HepG2 (cell line): ENCODE measurements at regions not wholly inside any gene's neighbourhood (a gene's known extent, or its start where the extent isn't known, plus 50 kb on each side); places are given as distances from the start of the nearest gene placed in this dataset.

Source experiments
- ATAC-seq: fragments of 200-7000 bp; cut with Tn5 transposase; 3 replicates; pipeline ENCODE4 v1.9.1; 2020; ENCODE audit warnings: mild to moderate bottlenecking, moderate library complexity
- BruUV-seq: library from RNA; stranded (reverse); fragments of 400-500 nt; replicated peaks from 2 replicates; lab custom pipeline; 2021; lab: Mats Ljungman, UMichigan
- CTCF ChIA-PET: fragments of 300-600 bp; formaldehyde crosslinking; extraction: SDS; loops from one replicate; lab custom pipeline; 2021; ENCODE audit warnings: low total read pairs, inconsistent platforms, low intra/inter-chr PET ratio; lab: Yijun Ruan, JAX
- POLR2A ChIA-PET: fragments of 350-600 bp; sonication (Branson Sonifier 250); formaldehyde crosslinking; loops from one replicate; lab custom pipeline; 2020; ENCODE audit warnings: antibody characterized with exemption, inconsistent platforms; lab: Yijun Ruan, JAX
- DNase-seq: peaks from one replicate; pipeline ENCODE4 v3.0.0-alpha.2; 2015; ENCODE audit warnings: low spot score
- FAIRE-seq: peaks from 3 replicates; lab custom pipeline; 2011; peaks lifted over from hg19 to GRCh38; lab: Jason Lieb, UNC
- H2AFZ ChIP-seq: one replicate; pipeline ENCODE4 v1.6.1; 2011; ENCODE audit warnings: low read length, inconsistent platforms
- H3K27ac ChIP-seq: fragments of 300-600 bp; 3 replicates; pipeline ENCODE4 v1.8.0; 2011; ENCODE audit warnings: mixed run types, mild to moderate bottlenecking, mixed read lengths, low read length, inconsistent platforms; ENCODE audit not compliant: insufficient read depth; ENCODE audit errors: extremely low read length
- H3K27me3 ChIP-seq, 2 experiments: fragments of 200-600 bp in 1 of 2; 2 replicates in 1 of 2; 3 replicates in 1 of 2; pipeline versions ENCODE4 v1.6.0 to v1.8.0; 2011; ENCODE audit warnings: low read length in 2 of 2, mild to moderate bottlenecking in 2 of 2, moderate library complexity in 2 of 2, inconsistent platforms in 1 of 2; ENCODE audit not compliant: insufficient read depth in 2 of 2, control insufficient read depth in 1 of 2
- H3K36me3 ChIP-seq, 2 experiments: fragments of 200-600 bp in 1 of 2; replicated peaks in 1 of 2; 2 replicates in 1 of 2; 3 replicates in 1 of 2; pipeline versions ENCODE4 v1.5.1 to v1.8.0; 2011; ENCODE audit warnings: low read length in 2 of 2, inconsistent platforms in 1 of 2; ENCODE audit not compliant: insufficient read depth in 2 of 2, control insufficient read depth in 1 of 2
- H3K4me1 ChIP-seq: 2 replicates; pipeline ENCODE4 v1.5.1; 2012; ENCODE audit warnings: low read length, inconsistent platforms; ENCODE audit not compliant: insufficient read depth
- H3K4me2 ChIP-seq: 2 replicates; pipeline ENCODE4 v1.6.0; 2011; ENCODE audit warnings: low read depth, low read length, inconsistent platforms
- H3K4me3 ChIP-seq, 3 experiments: fragments of 200-600 bp in 1 of 3; sonication (generic), shearing (Covaris generic) in 1 of 3; replicated peaks in 1 of 3; 2 replicates each; pipeline ENCODE4 v1.5.1; 2011 to 2016; ENCODE audit warnings: low read length in 3 of 3, inconsistent platforms in 2 of 3, low read depth in 2 of 3, mild to moderate bottlenecking in 2 of 3, control low read depth in 1 of 3, mixed read lengths in 1 of 3; ENCODE audit not compliant: insufficient read depth in 1 of 3
- H3K79me2 ChIP-seq: one replicate; pipeline ENCODE4 v1.6.1; 2011; ENCODE audit warnings: low read length, inconsistent platforms; ENCODE audit not compliant: insufficient read depth
- H3K9ac ChIP-seq: 2 replicates; pipeline ENCODE4 v1.6.0; 2011; ENCODE audit warnings: mild to moderate bottlenecking, low read depth, low read length, inconsistent platforms; ENCODE audit not compliant: insufficient read depth
- H3K9me3 ChIP-seq: 2 replicates; pipeline ENCODE4 v1.5.1; 2012; ENCODE audit warnings: mild to moderate bottlenecking, low read length
- H4K20me1 ChIP-seq: 2 replicates; pipeline ENCODE4 v1.6.0; 2011; ENCODE audit warnings: inconsistent platforms, mild to moderate bottlenecking, low read length, moderate library complexity; ENCODE audit not compliant: insufficient read depth
- ARID2 ChIP-seq: sonication (generic); formaldehyde crosslinking; IDR thresholded peaks from 2 replicates; pipeline ENCODE4 v1.8.1; 2022; ENCODE audit warnings: mild to moderate bottlenecking, missing genetic modification reagents, borderline replicate concordance
- CEBPB ChIP-seq: IDR thresholded peaks from 2 replicates; pipeline ENCODE4 v1.6.1; 2011; ENCODE audit warnings: low read depth, low read length, improper control_type of control experiment, borderline replicate concordance
- HNRNPLL ChIP-seq: fragments of 200-400 bp; formaldehyde crosslinking; IDR thresholded peaks from 2 replicates; pipeline ENCODE4 v1.6.1; 2017; ENCODE audit warnings: mild to moderate bottlenecking, low read depth, low read length; ENCODE audit not compliant: poor library complexity, severe bottlenecking
- MLLT10 ChIP-seq: sonication (generic); formaldehyde crosslinking; IDR thresholded peaks from 2 replicates; pipeline ENCODE4 v1.4.0; 2020; ENCODE audit warnings: missing genetic modification reagents
- RAD51 ChIP-seq: fragments of 450-650 bp; IDR thresholded peaks from 2 replicates; pipeline ENCODE4 v1.6.1; 2016; ENCODE audit warnings: borderline replicate concordance
- SPEN ChIP-seq: sonication (generic); formaldehyde crosslinking; IDR thresholded peaks from 2 replicates; pipeline ENCODE4 v1.5.1; 2020; ENCODE audit warnings: low read depth, mild to moderate bottlenecking, missing genetic modification reagents
- TMF1 ChIP-seq: sonication (generic); formaldehyde crosslinking; IDR thresholded peaks from 2 replicates; pipeline ENCODE4 v1.8.1; 2022; ENCODE audit warnings: low read depth, missing genetic modification reagents
- ZFY ChIP-seq: sonication (generic); formaldehyde crosslinking; IDR thresholded peaks from 2 replicates; pipeline ENCODE4 v1.4.0; 2020; ENCODE audit warnings: missing genetic modification reagents
- ZNF382 ChIP-seq: sonication (generic); formaldehyde crosslinking; IDR thresholded peaks from 2 replicates; pipeline ENCODE4 v1.5.0; 2020; ENCODE audit warnings: missing genetic modification reagents, mild to moderate bottlenecking, borderline replicate concordance
- ZNF678 ChIP-seq: sonication (generic); formaldehyde crosslinking; IDR thresholded peaks from 2 replicates; pipeline ENCODE4 v1.4.0; 2020; ENCODE audit warnings: mild to moderate bottlenecking, missing genetic modification reagents
- WGBS: methylation state at CpG from one replicate; pipeline ENCODE4 v1.1.6; 2017; ENCODE audit warnings: low lambda C conversion rate; 5-methylcytosine and 5-hydroxymethylcytosine counted together
- in situ Hi-C: cut with HindIII; loops from 2 replicates; pipeline ENCODE4 v1.10.0; 2017; ENCODE audit warnings: low pct_unique_long_range_greater_than_20kb; ENCODE audit not compliant: extremely low pct_ligation_motif_present
- intact Hi-C: fragments of 100-400 bp; cut with micrococcal nuclease; formaldehyde crosslinking; loops from one replicate; pipeline ENCODE4 v1.10.0; 2022; ENCODE audit not compliant: unreplicated experiment
- TF ChIP-seq, protein P1 (sequence below): IDR thresholded peaks from 2 replicates; pipeline ENCODE4 v1.4.0; 2020; ENCODE audit warnings: mild to moderate bottlenecking, missing genetic modification reagents
- TF ChIP-seq, protein P2 (sequence below): sonication (generic); formaldehyde crosslinking; conservative IDR thresholded peaks from 2 replicates; pipeline ENCODE4 v1.4.0; 2020; ENCODE audit warnings: missing genetic modification reagents

DNA sequence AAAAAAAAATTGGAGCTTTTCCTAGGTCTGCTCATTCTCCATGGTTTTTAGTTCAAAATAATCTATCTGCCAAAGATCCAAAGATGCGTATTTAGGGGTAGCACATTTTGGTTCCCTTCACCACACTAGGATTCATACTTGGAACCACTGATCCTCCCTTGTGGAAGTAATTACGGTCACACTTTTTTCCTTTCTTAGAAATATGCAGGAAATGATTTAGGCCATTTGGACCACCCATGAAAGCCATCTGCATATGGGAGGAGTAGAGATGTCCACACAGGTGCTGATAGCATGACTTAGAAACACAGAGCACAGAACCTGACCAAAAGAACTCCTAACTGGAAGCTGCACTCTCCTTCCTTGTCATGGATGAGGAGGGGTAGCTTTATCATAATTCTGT lies 105.9 kb upstream of the RAI14 start:
- Histone ChIP-seq H3K4me3 (no peak overlapping the region), H2AFZ (no peak overlapping the region), H3K27me3 (no peaks in the 10 kb centered on the region; a peak in 1 of 5 replicates), H3K79me2 (no peaks in the 10 kb centered on the region), H3K4me1 (peaks cover 16% of the 10 kb centered on the region), H3K9ac (no peak overlapping the region), H3K27ac (no peak overlapping the region), H3K4me2 (no peak overlapping the region), H4K20me1 (no peaks in the 10 kb centered on the region), H3K9me3 (peaks cover 11% of the 10 kb centered on the region), H3K36me3 (no peaks in the 10 kb centered on the region)
- TF ChIP-seq HNRNPLL (no peak), RAD51 (no peak), CEBPB (no peak), ZNF382 (CRISPR knock-in tag) (no peak), TMF1 (CRISPR knock-in tag) (no peak), ZNF678 (CRISPR knock-in tag) (no peak), MLLT10 (CRISPR knock-in tag) (no peak), SPEN (no peak), ARID2 (no peak), ZFY (CRISPR knock-in tag) (no peak)
- TF ChIP-seq, protein P1, sequence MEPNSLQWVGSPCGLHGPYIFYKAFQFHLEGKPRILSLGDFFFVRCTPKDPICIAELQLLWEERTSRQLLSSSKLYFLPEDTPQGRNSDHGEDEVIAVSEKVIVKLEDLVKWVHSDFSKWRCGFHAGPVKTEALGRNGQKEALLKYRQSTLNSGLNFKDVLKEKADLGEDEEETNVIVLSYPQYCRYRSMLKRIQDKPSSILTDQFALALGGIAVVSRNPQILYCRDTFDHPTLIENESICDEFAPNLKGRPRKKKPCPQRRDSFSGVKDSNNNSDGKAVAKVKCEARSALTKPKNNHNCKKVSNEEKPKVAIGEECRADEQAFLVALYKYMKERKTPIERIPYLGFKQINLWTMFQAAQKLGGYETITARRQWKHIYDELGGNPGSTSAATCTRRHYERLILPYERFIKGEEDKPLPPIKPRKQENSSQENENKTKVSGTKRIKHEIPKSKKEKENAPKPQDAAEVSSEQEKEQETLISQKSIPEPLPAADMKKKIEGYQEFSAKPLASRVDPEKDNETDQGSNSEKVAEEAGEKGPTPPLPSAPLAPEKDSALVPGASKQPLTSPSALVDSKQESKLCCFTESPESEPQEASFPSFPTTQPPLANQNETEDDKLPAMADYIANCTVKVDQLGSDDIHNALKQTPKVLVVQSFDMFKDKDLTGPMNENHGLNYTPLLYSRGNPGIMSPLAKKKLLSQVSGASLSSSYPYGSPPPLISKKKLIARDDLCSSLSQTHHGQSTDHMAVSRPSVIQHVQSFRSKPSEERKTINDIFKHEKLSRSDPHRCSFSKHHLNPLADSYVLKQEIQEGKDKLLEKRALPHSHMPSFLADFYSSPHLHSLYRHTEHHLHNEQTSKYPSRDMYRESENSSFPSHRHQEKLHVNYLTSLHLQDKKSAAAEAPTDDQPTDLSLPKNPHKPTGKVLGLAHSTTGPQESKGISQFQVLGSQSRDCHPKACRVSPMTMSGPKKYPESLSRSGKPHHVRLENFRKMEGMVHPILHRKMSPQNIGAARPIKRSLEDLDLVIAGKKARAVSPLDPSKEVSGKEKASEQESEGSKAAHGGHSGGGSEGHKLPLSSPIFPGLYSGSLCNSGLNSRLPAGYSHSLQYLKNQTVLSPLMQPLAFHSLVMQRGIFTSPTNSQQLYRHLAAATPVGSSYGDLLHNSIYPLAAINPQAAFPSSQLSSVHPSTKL (CRISPR knock-in tag), result no peak
- TF ChIP-seq, protein P2, sequence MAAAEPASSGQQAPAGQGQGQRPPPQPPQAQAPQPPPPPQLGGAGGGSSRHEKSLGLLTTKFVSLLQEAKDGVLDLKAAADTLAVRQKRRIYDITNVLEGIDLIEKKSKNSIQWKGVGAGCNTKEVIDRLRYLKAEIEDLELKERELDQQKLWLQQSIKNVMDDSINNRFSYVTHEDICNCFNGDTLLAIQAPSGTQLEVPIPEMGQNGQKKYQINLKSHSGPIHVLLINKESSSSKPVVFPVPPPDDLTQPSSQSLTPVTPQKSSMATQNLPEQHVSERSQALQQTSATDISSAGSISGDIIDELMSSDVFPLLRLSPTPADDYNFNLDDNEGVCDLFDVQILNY, result no peak
- no TSS peak for BruUV-seq
- ATAC-seq, result no peak
- no peak for FAIRE-seq
- WGBS, result 94% methylated on average over 2 of the region's 2 CpGs
- intact Hi-C loops, result no loop called here
- no peak for DNase-seq
- ChIA-PET CTCF (no interaction called here), POLR2A (no interaction called here)
- in situ Hi-C loops, result no loop called here
